ENCODE measurements at regions not wholly inside any gene's neighbourhood (a gene's known extent, or its start where the extent isn't known, plus 50 kb on each side); places are given as distances from the start of the nearest gene placed in this dataset.

DNA sequence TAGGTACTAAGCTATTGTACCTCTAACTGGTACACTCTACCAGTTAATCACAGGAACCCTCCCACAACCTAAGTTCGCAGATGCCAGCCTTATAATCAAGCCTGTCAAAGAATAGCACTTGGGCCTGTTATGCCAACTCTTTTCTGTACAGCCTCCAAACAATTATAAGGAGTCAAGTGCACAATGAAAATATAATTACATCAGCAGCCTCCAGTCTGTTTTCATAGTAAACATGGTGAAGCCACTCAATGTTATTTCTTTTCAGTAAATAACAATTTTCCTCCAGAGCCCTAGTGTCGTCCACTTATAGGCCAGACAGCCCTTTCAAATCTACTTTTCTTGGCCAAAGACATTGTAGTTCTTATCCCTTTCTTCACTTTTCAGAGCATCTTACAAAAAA, 82.7 kb upstream of the CARMIL1 start:
- TF ChIP-seq, protein P1, sequence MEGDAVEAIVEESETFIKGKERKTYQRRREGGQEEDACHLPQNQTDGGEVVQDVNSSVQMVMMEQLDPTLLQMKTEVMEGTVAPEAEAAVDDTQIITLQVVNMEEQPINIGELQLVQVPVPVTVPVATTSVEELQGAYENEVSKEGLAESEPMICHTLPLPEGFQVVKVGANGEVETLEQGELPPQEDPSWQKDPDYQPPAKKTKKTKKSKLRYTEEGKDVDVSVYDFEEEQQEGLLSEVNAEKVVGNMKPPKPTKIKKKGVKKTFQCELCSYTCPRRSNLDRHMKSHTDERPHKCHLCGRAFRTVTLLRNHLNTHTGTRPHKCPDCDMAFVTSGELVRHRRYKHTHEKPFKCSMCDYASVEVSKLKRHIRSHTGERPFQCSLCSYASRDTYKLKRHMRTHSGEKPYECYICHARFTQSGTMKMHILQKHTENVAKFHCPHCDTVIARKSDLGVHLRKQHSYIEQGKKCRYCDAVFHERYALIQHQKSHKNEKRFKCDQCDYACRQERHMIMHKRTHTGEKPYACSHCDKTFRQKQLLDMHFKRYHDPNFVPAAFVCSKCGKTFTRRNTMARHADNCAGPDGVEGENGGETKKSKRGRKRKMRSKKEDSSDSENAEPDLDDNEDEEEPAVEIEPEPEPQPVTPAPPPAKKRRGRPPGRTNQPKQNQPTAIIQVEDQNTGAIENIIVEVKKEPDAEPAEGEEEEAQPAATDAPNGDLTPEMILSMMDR (IDR thresholded peaks at IDR 0.05 in 2 of 3, conservative IDR thresholded peaks at IDR 0.05 in 1 of 3; ENCODE audit: control insufficient read depth in 2 of 3, extremely low read depth in 1 of 3, insufficient read depth in 1 of 3, low read depth in 3 of 3, low read length in 3 of 3) = no peak
- TF ChIP-seq FOXM1 (IDR thresholded peaks at IDR 0.05; ENCODE audit: low read depth, low read length) (no peak), EP300 (IDR thresholded peaks at IDR 0.05; ENCODE audit: borderline replicate concordance in 1 of 2, control insufficient read depth in 1 of 2, low read depth in 2 of 2, low read length in 2 of 2) (no peak), NR2C2 (IDR thresholded peaks at IDR 0.05; ENCODE audit: borderline replicate concordance, control insufficient read depth, insufficient read length, low read depth) (no peak), REST (IDR thresholded peaks at IDR 0.05; ENCODE audit: low read depth, low read length) (no peak), SMC3 (IDR thresholded peaks at IDR 0.05; ENCODE audit: borderline replicate concordance, low read length) (no peak), JUNB (IDR thresholded peaks at IDR 0.05) (no peak), SIN3A (IDR thresholded peaks at IDR 0.05; ENCODE audit: low read depth, low read length) (no peak)
- TF ChIP-seq, protein P2, sequence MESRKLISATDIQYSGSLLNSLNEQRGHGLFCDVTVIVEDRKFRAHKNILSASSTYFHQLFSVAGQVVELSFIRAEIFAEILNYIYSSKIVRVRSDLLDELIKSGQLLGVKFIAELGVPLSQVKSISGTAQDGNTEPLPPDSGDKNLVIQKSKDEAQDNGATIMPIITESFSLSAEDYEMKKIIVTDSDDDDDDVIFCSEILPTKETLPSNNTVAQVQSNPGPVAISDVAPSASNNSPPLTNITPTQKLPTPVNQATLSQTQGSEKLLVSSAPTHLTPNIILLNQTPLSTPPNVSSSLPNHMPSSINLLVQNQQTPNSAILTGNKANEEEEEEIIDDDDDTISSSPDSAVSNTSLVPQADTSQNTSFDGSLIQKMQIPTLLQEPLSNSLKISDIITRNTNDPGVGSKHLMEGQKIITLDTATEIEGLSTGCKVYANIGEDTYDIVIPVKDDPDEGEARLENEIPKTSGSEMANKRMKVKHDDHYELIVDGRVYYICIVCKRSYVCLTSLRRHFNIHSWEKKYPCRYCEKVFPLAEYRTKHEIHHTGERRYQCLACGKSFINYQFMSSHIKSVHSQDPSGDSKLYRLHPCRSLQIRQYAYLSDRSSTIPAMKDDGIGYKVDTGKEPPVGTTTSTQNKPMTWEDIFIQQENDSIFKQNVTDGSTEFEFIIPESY (IDR thresholded peaks at IDR 0.05) = no peak
- TF ChIP-seq, protein P3, sequence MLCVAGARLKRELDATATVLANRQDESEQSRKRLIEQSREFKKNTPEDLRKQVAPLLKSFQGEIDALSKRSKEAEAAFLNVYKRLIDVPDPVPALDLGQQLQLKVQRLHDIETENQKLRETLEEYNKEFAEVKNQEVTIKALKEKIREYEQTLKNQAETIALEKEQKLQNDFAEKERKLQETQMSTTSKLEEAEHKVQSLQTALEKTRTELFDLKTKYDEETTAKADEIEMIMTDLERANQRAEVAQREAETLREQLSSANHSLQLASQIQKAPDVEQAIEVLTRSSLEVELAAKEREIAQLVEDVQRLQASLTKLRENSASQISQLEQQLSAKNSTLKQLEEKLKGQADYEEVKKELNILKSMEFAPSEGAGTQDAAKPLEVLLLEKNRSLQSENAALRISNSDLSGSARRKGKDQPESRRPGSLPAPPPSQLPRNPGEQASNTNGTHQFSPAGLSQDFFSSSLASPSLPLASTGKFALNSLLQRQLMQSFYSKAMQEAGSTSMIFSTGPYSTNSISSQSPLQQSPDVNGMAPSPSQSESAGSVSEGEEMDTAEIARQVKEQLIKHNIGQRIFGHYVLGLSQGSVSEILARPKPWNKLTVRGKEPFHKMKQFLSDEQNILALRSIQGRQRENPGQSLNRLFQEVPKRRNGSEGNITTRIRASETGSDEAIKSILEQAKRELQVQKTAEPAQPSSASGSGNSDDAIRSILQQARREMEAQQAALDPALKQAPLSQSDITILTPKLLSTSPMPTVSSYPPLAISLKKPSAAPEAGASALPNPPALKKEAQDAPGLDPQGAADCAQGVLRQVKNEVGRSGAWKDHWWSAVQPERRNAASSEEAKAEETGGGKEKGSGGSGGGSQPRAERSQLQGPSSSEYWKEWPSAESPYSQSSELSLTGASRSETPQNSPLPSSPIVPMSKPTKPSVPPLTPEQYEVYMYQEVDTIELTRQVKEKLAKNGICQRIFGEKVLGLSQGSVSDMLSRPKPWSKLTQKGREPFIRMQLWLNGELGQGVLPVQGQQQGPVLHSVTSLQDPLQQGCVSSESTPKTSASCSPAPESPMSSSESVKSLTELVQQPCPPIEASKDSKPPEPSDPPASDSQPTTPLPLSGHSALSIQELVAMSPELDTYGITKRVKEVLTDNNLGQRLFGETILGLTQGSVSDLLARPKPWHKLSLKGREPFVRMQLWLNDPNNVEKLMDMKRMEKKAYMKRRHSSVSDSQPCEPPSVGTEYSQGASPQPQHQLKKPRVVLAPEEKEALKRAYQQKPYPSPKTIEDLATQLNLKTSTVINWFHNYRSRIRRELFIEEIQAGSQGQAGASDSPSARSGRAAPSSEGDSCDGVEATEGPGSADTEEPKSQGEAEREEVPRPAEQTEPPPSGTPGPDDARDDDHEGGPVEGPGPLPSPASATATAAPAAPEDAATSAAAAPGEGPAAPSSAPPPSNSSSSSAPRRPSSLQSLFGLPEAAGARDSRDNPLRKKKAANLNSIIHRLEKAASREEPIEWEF (IDR thresholded peaks at IDR 0.05; ENCODE audit: insufficient replicate concordance, low read depth, low read length) = no peak
- TF ChIP-seq, protein P4, sequence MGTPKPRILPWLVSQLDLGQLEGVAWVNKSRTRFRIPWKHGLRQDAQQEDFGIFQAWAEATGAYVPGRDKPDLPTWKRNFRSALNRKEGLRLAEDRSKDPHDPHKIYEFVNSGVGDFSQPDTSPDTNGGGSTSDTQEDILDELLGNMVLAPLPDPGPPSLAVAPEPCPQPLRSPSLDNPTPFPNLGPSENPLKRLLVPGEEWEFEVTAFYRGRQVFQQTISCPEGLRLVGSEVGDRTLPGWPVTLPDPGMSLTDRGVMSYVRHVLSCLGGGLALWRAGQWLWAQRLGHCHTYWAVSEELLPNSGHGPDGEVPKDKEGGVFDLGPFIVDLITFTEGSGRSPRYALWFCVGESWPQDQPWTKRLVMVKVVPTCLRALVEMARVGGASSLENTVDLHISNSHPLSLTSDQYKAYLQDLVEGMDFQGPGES (IDR thresholded peaks at IDR 0.05) = no peak

Data from GM12878 (cell line).